H9 (cell line): ENCODE measurements at regions not wholly inside any gene's neighbourhood (a gene's known extent, or its start where the extent isn't known, plus 50 kb on each side); places are given as distances from the start of the nearest gene placed in this dataset.

Experiments
- DNase-seq: peaks from one replicate; pipeline ENCODE4 v3.0.0-alpha.2; 2017
- H2AFZ ChIP-seq: one replicate; pipeline ENCODE4 v1.6.1; 2013; ENCODE audit warnings: mild to moderate bottlenecking, low read length, control low read depth, moderate library complexity
- H2AK5ac ChIP-seq: 2 replicates; pipeline ENCODE4 v1.6.1; 2013; ENCODE audit warnings: low read length, control low read depth, mixed read lengths; ENCODE audit not compliant: insufficient read length
- H2BK120ac ChIP-seq: one replicate; pipeline ENCODE4 v1.6.1; 2013; ENCODE audit warnings: low read depth, mild to moderate bottlenecking, low read length, control low read depth, inconsistent platforms; ENCODE audit not compliant: poor library complexity, severe bottlenecking
- H2BK12ac ChIP-seq: 2 replicates; pipeline ENCODE4 v1.6.1; 2013; ENCODE audit warnings: low read length, control low read depth, mixed read lengths, low read depth; ENCODE audit not compliant: insufficient read length
- H2BK15ac ChIP-seq: 2 replicates; pipeline ENCODE4 v1.6.1; 2013; ENCODE audit warnings: low read depth, low read length, control low read depth
- H2BK20ac ChIP-seq: one replicate; pipeline ENCODE4 v1.6.1; 2013; ENCODE audit warnings: low read depth, mild to moderate bottlenecking, low read length, control low read depth, inconsistent platforms; ENCODE audit not compliant: poor library complexity, severe bottlenecking
- H2BK5ac ChIP-seq: 2 replicates; pipeline ENCODE4 v1.6.1; 2013; ENCODE audit warnings: low read length, control low read depth, mixed read lengths; ENCODE audit not compliant: insufficient read length
- H3K14ac ChIP-seq: 2 replicates; pipeline ENCODE4 v1.6.1; 2013; ENCODE audit warnings: low read length, control low read depth; ENCODE audit not compliant: insufficient read depth
- H3K18ac ChIP-seq: 2 replicates; pipeline ENCODE4 v1.6.1; 2013; ENCODE audit warnings: low read depth, mild to moderate bottlenecking, mixed read lengths, low read length, control low read depth; ENCODE audit not compliant: insufficient read length
- H3K23ac ChIP-seq: 2 replicates; pipeline ENCODE4 v1.6.1; 2013; ENCODE audit warnings: low read length, control low read depth, mixed read lengths, low read depth; ENCODE audit not compliant: insufficient read length
- H3K23me2 ChIP-seq: 2 replicates; pipeline ENCODE4 v1.6.1; 2013; ENCODE audit warnings: low read depth, mild to moderate bottlenecking, mixed read lengths, low read length, control low read depth; ENCODE audit not compliant: insufficient read length, poor library complexity, severe bottlenecking
- H3K27ac ChIP-seq: 2 replicates; pipeline ENCODE4 v1.5.1; 2013; ENCODE audit warnings: low read length, control low read depth, mixed read lengths, low read depth; ENCODE audit not compliant: insufficient read length
- H3K27me3 ChIP-seq: 2 replicates; pipeline ENCODE4 v1.6.1; 2013; ENCODE audit warnings: low read length, control low read depth, inconsistent platforms; ENCODE audit not compliant: insufficient read depth
- H3K4ac ChIP-seq: 2 replicates; pipeline ENCODE4 v1.6.1; 2013; ENCODE audit warnings: low read depth, mild to moderate bottlenecking, control low read depth, inconsistent platforms, low read length, moderate library complexity
- H3K4me1 ChIP-seq: 2 replicates; pipeline ENCODE4 v1.6.1; 2013; ENCODE audit warnings: low read length, control low read depth, inconsistent platforms; ENCODE audit not compliant: insufficient read depth
- H3K4me2 ChIP-seq: 2 replicates; pipeline ENCODE4 v1.6.1; 2013; ENCODE audit warnings: low read length, control low read depth, mixed read lengths; ENCODE audit not compliant: insufficient read length, insufficient read depth
- H3K56ac ChIP-seq: 2 replicates; pipeline ENCODE4 v1.6.1; 2013; ENCODE audit warnings: low read depth, mild to moderate bottlenecking, mixed read lengths, low read length, control low read depth; ENCODE audit not compliant: insufficient read length
- H3K79me1 ChIP-seq: 2 replicates; pipeline ENCODE4 v1.6.1; 2013; ENCODE audit warnings: low read depth, mild to moderate bottlenecking, moderate library complexity, low read length, control low read depth, inconsistent platforms; ENCODE audit not compliant: insufficient read depth, poor library complexity, severe bottlenecking
- H3K79me2 ChIP-seq: 2 replicates; pipeline ENCODE4 v1.6.1; 2013; ENCODE audit warnings: low read length, control low read depth, inconsistent platforms; ENCODE audit not compliant: insufficient read depth
- H3K9ac ChIP-seq: 2 replicates; pipeline ENCODE4 v1.6.1; 2013; ENCODE audit warnings: low read length, control low read depth, mixed read lengths; ENCODE audit not compliant: insufficient read length; ENCODE audit errors: extremely low read depth
- H3K9me3 ChIP-seq: one replicate; pipeline ENCODE4 v1.6.1; 2013; ENCODE audit warnings: low read depth, low read length, inconsistent platforms; ENCODE audit not compliant: control insufficient read depth
- H3T11ph ChIP-seq: one replicate; pipeline ENCODE4 v1.6.1; 2013; ENCODE audit warnings: mild to moderate bottlenecking, low read length, control low read depth, inconsistent platforms
- H4K20me1 ChIP-seq: one replicate; pipeline ENCODE4 v1.6.1; 2013; ENCODE audit not compliant: control insufficient read depth, insufficient read length, insufficient read depth
- H4K5ac ChIP-seq: 2 replicates; pipeline ENCODE4 v1.6.1; 2013; ENCODE audit warnings: low read depth, mild to moderate bottlenecking, mixed read lengths, low read length, control low read depth; ENCODE audit not compliant: insufficient read length
- H4K8ac ChIP-seq: replicated peaks from 2 replicates; pipeline ENCODE4 v1.6.1; 2013; ENCODE audit warnings: low read length, control low read depth, mixed read lengths, low read depth; ENCODE audit not compliant: insufficient read length
- H4K91ac ChIP-seq: 2 replicates; pipeline ENCODE4 v1.6.1; 2013; ENCODE audit warnings: low read depth, mild to moderate bottlenecking, moderate library complexity, mixed read lengths, low read length, control low read depth; ENCODE audit not compliant: insufficient read length
- H3K27ac Mint-ChIP-seq, 3 experiments: 2 replicates in 2 of 3; 3 replicates in 1 of 3; pipeline ENCODE4 v1.8.0; 2020 to 2021; ENCODE audit warnings: mixed read lengths in 3 of 3, mild to moderate bottlenecking in 1 of 3, moderate library complexity in 1 of 3
- H3K27me3 Mint-ChIP-seq: 2 replicates; pipeline ENCODE4 v1.8.0; 2021; ENCODE audit warnings: low read depth, mild to moderate bottlenecking, moderate library complexity, mixed read lengths
- H3K36me3 Mint-ChIP-seq, 3 experiments: 2 replicates in 2 of 3; 3 replicates in 1 of 3; pipeline ENCODE4 v1.8.0; 2020 to 2021; ENCODE audit warnings: low read depth in 3 of 3, mixed read lengths in 3 of 3; ENCODE audit not compliant: insufficient read depth in 1 of 3
- H3K4me1 Mint-ChIP-seq, 2 experiments: 2 replicates each; pipeline ENCODE4 v1.8.0; 2020; ENCODE audit warnings: mixed read lengths in 2 of 2
- H3K4me3 Mint-ChIP-seq, 2 experiments: 2 replicates in 1 of 2; 3 replicates in 1 of 2; pipeline ENCODE4 v1.8.0; 2020 to 2021; ENCODE audit warnings: mild to moderate bottlenecking in 2 of 2, mixed read lengths in 2 of 2, moderate library complexity in 1 of 2
- H3K9me3 Mint-ChIP-seq, 2 experiments: 2 replicates in 1 of 2; 3 replicates in 1 of 2; pipeline ENCODE4 v1.8.0; 2020; ENCODE audit warnings: mild to moderate bottlenecking in 2 of 2, mixed read lengths in 2 of 2, moderate library complexity in 1 of 2
- CTCF ChIP-seq: fragments of 200-600 bp; sonication (generic); conservative IDR thresholded peaks from 3 replicates; pipeline ENCODE4 v1.8.0; 2021; ENCODE audit warnings: antibody characterized with exemption, mild to moderate bottlenecking
- WGBS: extraction: QIAGEN DNeasy Blood & Tissue Kit; methylation state at CpG from one replicate; pipeline ENCODE4 v1.1.7; 2013; ENCODE audit warnings: missing lambda C conversion rate, low lambda C conversion rate, mixed read lengths; ENCODE audit not compliant: insufficient read length; ENCODE audit errors: extremely low coverage; 5-methylcytosine and 5-hydroxymethylcytosine counted together

GRCh38 chr3:102329561-102329960, 105.3 kb upstream of the ZPLD1 start:
- Mint-ChIP-seq H3K9me3 (no peaks in the 10 kb centered on the region; a peak in 1 of 5 replicates), H3K36me3 (no peaks in the 10 kb centered on the region), H3K27me3 (no peaks in the 10 kb centered on the region; the same call in 1 of the 2 replicates), H3K4me1 (no peaks in the 10 kb centered on the region), H3K4me3 (no peak overlapping the region), H3K27ac (no peak overlapping the region)
- H4K5ac ChIP-seq = no peak overlapping the region
- H3K4me2 ChIP-seq = no peak overlapping the region
- no peak overlapping the region for H3K27ac ChIP-seq
- H2AFZ ChIP-seq = no peak overlapping the region
- H2BK5ac ChIP-seq = no peak overlapping the region
- no peaks in the 10 kb centered on the region for H3K9me3 ChIP-seq
- H2BK120ac ChIP-seq = no peak overlapping the region
- H2BK20ac ChIP-seq = no peak overlapping the region
- H3K79me2 ChIP-seq = no peaks in the 10 kb centered on the region
- TF ChIP-seq CTCF = no peak
- H2BK12ac ChIP-seq = no peak overlapping the region
- H3K4ac ChIP-seq = no peak overlapping the region
- no peak overlapping the region for H2AK5ac ChIP-seq
- no peak overlapping the region for H3K23ac ChIP-seq
- H4K8ac ChIP-seq = no peak overlapping the region
- no peaks in the 10 kb centered on the region for H3K79me1 ChIP-seq
- no peaks in the 10 kb centered on the region for H3K23me2 ChIP-seq
- H2BK15ac ChIP-seq = no peak overlapping the region
- H4K91ac ChIP-seq = no peak overlapping the region
- no peak overlapping the region for H3T11ph ChIP-seq
- H3K27me3 ChIP-seq = no peaks in the 10 kb centered on the region
- H3K9ac ChIP-seq = no peak overlapping the region
- no peaks in the 10 kb centered on the region for H3K4me1 ChIP-seq
- H3K18ac ChIP-seq = no peak overlapping the region
- no peak overlapping the region for H3K14ac ChIP-seq
- no peaks in the 10 kb centered on the region for H4K20me1 ChIP-seq
- no peak for DNase-seq
- WGBS = no CpG with 5 or more reads among the region's 1 CpG
- no peak overlapping the region for H3K56ac ChIP-seq
